ENCODE measurements at regions not wholly inside any gene's neighbourhood (a gene's known extent, or its start where the extent isn't known, plus 50 kb on each side); places are given as distances from the start of the nearest gene placed in this dataset.

GRCh38 chr3:163935411-163935810, 1142.9 kb downstream of the SI start:
- Histone ChIP-seq H3K9me1 (ENCODE audit: control insufficient read depth, insufficient read depth, low read length) (no peaks in the 10 kb centered on the region), H3K27ac (ENCODE audit: extremely low read depth, low read depth, low read length) (no peak overlapping the region), H2AFZ (ENCODE audit: low read depth, low read length) (no peak overlapping the region), H3K27me3 (ENCODE audit: control insufficient read depth in 2 of 2, insufficient read depth in 2 of 2, low read length in 2 of 2) (no peaks in the 10 kb centered on the region), H3K4me2 (ENCODE audit: insufficient read depth, low read length) (no peak overlapping the region), H3K4me1 (replicated peaks in 1 of 2; ENCODE audit: control insufficient read depth in 2 of 2, insufficient read depth in 2 of 2, low read length in 2 of 2) (no peaks in the 10 kb centered on the region), H4K20me1 (replicated peaks; ENCODE audit: control insufficient read depth, insufficient read depth, low read length) (no peaks in the 10 kb centered on the region), H3K36me3 (ENCODE audit: control insufficient read depth, insufficient read depth, low read length) (no peaks in the 10 kb centered on the region), H3K9me3 (replicated peaks; ENCODE audit: control insufficient read depth, insufficient read depth, low read depth, low read length) (0 out of 2 replicates have a peak, but pooled peaks cover 1% of the 10 kb centered on the region), H3K4me3 (no peak overlapping the region), H3K9ac (ENCODE audit: insufficient read depth in 1 of 2, low read depth in 2 of 2, low read length in 2 of 2) (no peak overlapping the region), H3K79me2 (ENCODE audit: control insufficient read depth, insufficient read depth, low read length) (no peaks in the 10 kb centered on the region)
- DNase-seq (ENCODE audit: extremely low read depth in 1 of 4, low spot score in 3 of 4) (no peak), ATAC-seq (no peak), FAIRE-seq (no peak)
- CTCF ChIA-PET (ENCODE audit: low intra/inter-chr PET ratio), result no interaction called here
- POLR2A ChIA-PET, result no interaction called here
- no peak for TF ChIP-seq ZBTB33 (CRISPR knock-in tag; IDR thresholded peaks at IDR 0.05)
- intact Hi-C loops (cut with micrococcal nuclease) (no loop called here), in situ Hi-C loops (cut with MboI) (no loop called here)
- BruUV-seq (replicated peaks), result no TSS peak
- 0% methylated on average over 3 of the region's 3 CpGs for WGBS (ENCODE audit: insufficient coverage, low coverage, missing lambda C conversion rate)

DNA sequence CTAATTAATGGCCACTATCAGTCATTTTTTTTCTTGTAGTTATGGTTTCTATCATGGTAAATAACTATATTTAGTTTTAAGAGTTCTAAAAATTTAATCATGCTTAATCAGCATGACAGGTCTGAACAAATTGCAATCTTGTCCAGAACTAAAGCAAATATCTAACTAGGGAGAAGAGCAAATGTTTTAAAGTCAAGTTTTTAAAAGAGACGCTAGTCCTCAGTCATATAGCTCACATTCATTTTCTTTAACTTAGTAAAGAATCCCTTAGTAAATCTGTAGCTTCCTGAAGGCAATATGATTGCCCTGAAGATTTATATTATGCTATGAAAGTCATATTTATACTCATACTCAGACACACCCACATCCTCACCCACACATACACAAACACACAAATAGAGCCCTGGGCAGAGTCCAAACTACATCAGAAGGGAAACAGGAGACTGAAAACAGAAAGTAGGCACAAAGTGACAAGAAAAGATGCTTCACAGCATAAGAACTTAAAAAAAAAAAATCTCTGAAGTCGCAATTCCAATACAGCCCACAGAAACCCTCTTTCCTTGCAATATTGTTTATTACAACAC, 1149.1 kb downstream of the SI start:
- Histone ChIP-seq H2AFZ (ENCODE audit: low read depth, low read length) (no peak overlapping the region), H3K9me3 (replicated peaks; ENCODE audit: control insufficient read depth, insufficient read depth, low read depth, low read length) (no peaks in the 10 kb centered on the region), H3K4me1 (replicated peaks in 1 of 2; ENCODE audit: control insufficient read depth in 2 of 2, insufficient read depth in 2 of 2, low read length in 2 of 2) (no peaks in the 10 kb centered on the region), H3K36me3 (ENCODE audit: control insufficient read depth, insufficient read depth, low read length) (no peaks in the 10 kb centered on the region), H3K27me3 (ENCODE audit: control insufficient read depth in 2 of 2, insufficient read depth in 2 of 2, low read length in 2 of 2) (no peaks in the 10 kb centered on the region), H3K27ac (ENCODE audit: extremely low read depth, low read depth, low read length) (no peak overlapping the region), H3K4me2 (ENCODE audit: insufficient read depth, low read length) (no peak overlapping the region), H3K9me1 (ENCODE audit: control insufficient read depth, insufficient read depth, low read length) (no peaks in the 10 kb centered on the region), H3K9ac (ENCODE audit: insufficient read depth in 1 of 2, low read depth in 2 of 2, low read length in 2 of 2) (no peak overlapping the region), H3K4me3 (no peak overlapping the region), H3K79me2 (ENCODE audit: control insufficient read depth, insufficient read depth, low read length) (no peaks in the 10 kb centered on the region), H4K20me1 (replicated peaks; ENCODE audit: control insufficient read depth, insufficient read depth, low read length) (no peaks in the 10 kb centered on the region)
- 0% methylated on average over 2 of the region's 2 CpGs for WGBS (ENCODE audit: insufficient coverage, low coverage, missing lambda C conversion rate)
- DNase-seq (ENCODE audit: extremely low read depth in 1 of 4, low spot score in 3 of 4), result no peak
- ATAC-seq, result no peak
- ChIA-PET CTCF (ENCODE audit: low intra/inter-chr PET ratio) (no interaction called here), POLR2A (no interaction called here)
- intact Hi-C loops (cut with micrococcal nuclease), result no loop called here
- FAIRE-seq, result no peak
- BruUV-seq (replicated peaks), result no TSS peak
- TF ChIP-seq MXI1 (IDR thresholded peaks at IDR 0.05; ENCODE audit: low read depth, low read length) (no peak), ZNF589 (CRISPR knock-in tag; IDR thresholded peaks at IDR 0.05; ENCODE audit: low read depth) (no peak), RBFOX2 (IDR thresholded peaks at IDR 0.05; ENCODE audit: low read depth, low read length) (no peak), PKNOX1 (IDR thresholded peaks at IDR 0.05) (no peak)
- TF ChIP-seq, protein P1, sequence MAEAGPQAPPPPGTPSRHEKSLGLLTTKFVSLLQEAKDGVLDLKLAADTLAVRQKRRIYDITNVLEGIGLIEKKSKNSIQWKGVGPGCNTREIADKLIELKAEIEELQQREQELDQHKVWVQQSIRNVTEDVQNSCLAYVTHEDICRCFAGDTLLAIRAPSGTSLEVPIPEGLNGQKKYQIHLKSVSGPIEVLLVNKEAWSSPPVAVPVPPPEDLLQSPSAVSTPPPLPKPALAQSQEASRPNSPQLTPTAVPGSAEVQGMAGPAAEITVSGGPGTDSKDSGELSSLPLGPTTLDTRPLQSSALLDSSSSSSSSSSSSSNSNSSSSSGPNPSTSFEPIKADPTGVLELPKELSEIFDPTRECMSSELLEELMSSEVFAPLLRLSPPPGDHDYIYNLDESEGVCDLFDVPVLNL (CRISPR knock-in tag; IDR thresholded peaks at IDR 0.05; ENCODE audit: low read depth), result no peak
- in situ Hi-C loops (cut with MboI), result no loop called here
